Lower lobe of right lung (tissue), 2 donors: ENCODE measurements at regions not wholly inside any gene's neighbourhood (a gene's known extent, or its start where the extent isn't known, plus 50 kb on each side); places are given as distances from the start of the nearest gene placed in this dataset.

Experiments used
- ATAC-seq, 2 donors: fragments of 200-7000 bp; cut with Tn5 transposase; one replicate each; pipeline ENCODE4 v1.9.1; 2020 to 2022; ENCODE audit warnings: mild to moderate bottlenecking in 2 of 2, moderate library complexity in 2 of 2
- DNase-seq: peaks from one replicate; pipeline ENCODE4 v3.0.0-alpha.2; 2020
- H3K27ac ChIP-seq: fragments of 200-600 bp; one replicate; pipeline ENCODE4 v1.8.0; 2022
- H3K27me3 ChIP-seq: fragments of 200-600 bp; one replicate; pipeline ENCODE4 v1.8.0; 2022; ENCODE audit warnings: low read depth
- H3K36me3 ChIP-seq: fragments of 200-600 bp; one replicate; pipeline ENCODE4 v1.8.0; 2022; ENCODE audit warnings: mild to moderate bottlenecking
- H3K4me1 ChIP-seq: fragments of 200-600 bp; one replicate; pipeline ENCODE4 v1.8.0; 2022
- H3K4me3 ChIP-seq: fragments of 200-600 bp; one replicate; pipeline ENCODE4 v1.8.0; 2022; ENCODE audit warnings: mild to moderate bottlenecking
- H3K9me3 ChIP-seq: fragments of 200-600 bp; one replicate; pipeline ENCODE4 v1.8.0; 2022
- intact Hi-C: fragments of 100-400 bp; cut with DNase I; formaldehyde crosslinking; loops from one replicate; pipeline ENCODE4 v1.11.0; 2022
- TF ChIP-seq, protein P1 (sequence below): fragments of 200-600 bp; IDR thresholded peaks from one replicate; pipeline ENCODE4 v1.8.0; 2022; ENCODE audit warnings: antibody characterized with exemption, mild to moderate bottlenecking
- donor health status: DM: no; HTN: yes; CAD: no; lungs with severe emphysema.

- DNase-seq (no peak), ATAC-seq (no peak)
These were observed 201.8 kb downstream of the SIPA1L2 start for GRCh38 chr1:232428036-232428645.

DNA sequence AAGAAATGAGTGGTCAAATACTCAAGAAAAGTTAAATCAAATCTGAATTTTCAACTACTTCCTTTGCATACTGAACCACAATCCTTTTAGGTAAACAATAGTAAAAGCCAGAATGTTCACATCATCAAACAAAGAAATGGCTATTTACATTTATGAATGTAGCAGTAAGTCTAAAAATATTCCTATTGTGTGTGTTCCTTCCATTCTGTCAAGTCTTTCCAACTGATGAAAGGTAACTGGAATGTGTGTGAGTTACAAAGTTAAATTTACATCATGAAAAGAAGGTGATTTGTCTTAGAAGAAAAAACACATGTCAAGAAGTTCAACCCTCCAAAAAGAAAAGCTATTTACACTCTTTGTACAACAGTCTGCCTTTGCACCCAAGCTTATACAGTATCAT is 203.1 kb downstream of the SIPA1L2 start:
- ATAC-seq (no peak), DNase-seq (no peak)
- Histone ChIP-seq H3K4me1 (no peaks in the 10 kb centered on the region), H3K36me3 (peaks cover 69% of the 10 kb centered on the region), H3K27me3 (no peaks in the 10 kb centered on the region), H3K27ac (no peak overlapping the region), H3K4me3 (no peak overlapping the region), H3K9me3 (no peaks in the 10 kb centered on the region)
- TF ChIP-seq, protein P1, sequence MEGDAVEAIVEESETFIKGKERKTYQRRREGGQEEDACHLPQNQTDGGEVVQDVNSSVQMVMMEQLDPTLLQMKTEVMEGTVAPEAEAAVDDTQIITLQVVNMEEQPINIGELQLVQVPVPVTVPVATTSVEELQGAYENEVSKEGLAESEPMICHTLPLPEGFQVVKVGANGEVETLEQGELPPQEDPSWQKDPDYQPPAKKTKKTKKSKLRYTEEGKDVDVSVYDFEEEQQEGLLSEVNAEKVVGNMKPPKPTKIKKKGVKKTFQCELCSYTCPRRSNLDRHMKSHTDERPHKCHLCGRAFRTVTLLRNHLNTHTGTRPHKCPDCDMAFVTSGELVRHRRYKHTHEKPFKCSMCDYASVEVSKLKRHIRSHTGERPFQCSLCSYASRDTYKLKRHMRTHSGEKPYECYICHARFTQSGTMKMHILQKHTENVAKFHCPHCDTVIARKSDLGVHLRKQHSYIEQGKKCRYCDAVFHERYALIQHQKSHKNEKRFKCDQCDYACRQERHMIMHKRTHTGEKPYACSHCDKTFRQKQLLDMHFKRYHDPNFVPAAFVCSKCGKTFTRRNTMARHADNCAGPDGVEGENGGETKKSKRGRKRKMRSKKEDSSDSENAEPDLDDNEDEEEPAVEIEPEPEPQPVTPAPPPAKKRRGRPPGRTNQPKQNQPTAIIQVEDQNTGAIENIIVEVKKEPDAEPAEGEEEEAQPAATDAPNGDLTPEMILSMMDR = no peak
- intact Hi-C loops = no loop called here

More at GRCh38 chr1:232428036-232428645, 201.8 kb downstream of the SIPA1L2 start:
- Histone ChIP-seq H3K36me3 (peaks cover 71% of the 10 kb centered on the region), H3K4me1 (no peaks in the 10 kb centered on the region), H3K4me3 (no peak overlapping the region), H3K27me3 (no peaks in the 10 kb centered on the region), H3K9me3 (no peaks in the 10 kb centered on the region), H3K27ac (no peak overlapping the region)
- TF ChIP-seq, protein P1 = no peak
- intact Hi-C loops = no loop called here

DNA sequence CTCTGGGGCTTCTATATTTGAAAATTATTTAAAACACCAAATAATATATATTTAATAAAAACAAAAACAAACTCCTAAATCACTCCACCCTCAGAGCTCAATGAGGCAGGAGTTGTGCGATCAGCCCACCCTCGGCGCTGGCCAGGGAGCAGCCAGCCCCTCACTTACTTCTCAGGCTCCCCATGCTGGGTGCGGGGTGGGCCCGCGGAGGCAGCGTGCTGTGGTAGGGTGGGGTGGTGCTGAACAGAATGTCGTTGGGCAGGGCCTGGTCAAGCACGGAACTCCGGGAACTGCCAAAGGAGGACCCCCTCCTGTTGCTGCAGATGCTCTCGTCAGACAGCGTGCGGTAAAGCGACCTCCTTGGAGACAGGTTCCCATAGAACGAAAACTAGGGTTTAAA is 204.5 kb downstream of the SIPA1L2 start:
- intact Hi-C loops = no loop called here
- Histone ChIP-seq H3K36me3 (peaks cover 69% of the 10 kb centered on the region), H3K27ac (no peak overlapping the region), H3K4me1 (no peaks in the 10 kb centered on the region), H3K9me3 (no peaks in the 10 kb centered on the region), H3K27me3 (no peaks in the 10 kb centered on the region), H3K4me3 (no peak overlapping the region)
- TF ChIP-seq, protein P1 = no peak
- ATAC-seq (no peak), DNase-seq (no peak)

DNA sequence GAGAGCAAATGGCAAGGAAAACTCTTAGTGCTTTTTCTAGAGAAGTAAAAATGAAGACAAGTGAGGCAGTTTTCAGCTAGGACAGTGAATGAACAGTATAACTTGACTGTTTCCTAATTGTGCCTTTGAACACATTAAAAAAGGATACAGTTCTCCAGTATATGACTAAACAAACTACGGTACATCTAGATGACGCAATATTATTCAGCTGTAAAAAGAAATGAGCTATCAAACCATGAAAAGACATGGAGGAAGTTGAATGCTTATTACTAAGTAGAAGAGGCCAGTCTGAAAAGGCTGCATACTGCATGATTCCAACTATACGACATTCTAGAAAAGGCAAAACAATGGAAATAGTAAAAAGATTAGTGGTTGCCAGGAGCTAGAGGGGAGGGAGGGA is 206.3 kb downstream of the SIPA1L2 start:
- no peak for ATAC-seq
- H3K27ac ChIP-seq = no peak overlapping the region

DNA sequence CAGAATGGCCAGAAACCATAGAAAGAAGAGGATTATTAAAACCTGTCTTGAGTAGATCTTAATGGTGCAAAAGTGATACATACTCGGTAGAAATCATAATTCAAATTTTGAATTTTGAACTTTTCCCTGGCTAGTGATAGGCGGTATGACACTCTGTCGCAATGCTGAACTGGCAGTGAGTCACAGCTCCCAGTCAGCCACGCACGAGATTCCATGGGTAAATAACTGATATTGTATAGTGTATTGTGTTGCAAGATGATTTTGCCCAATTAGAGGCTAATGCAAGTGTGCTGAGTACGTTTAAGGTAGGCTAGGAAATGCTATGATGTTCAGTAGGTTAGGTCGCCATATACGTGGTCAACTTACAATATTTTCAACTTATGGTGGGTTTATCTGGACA is 207.0 kb downstream of the SIPA1L2 start:
- H3K9me3 ChIP-seq = no peaks in the 10 kb centered on the region
- TF ChIP-seq, protein P1 = no peak
- H3K27me3 ChIP-seq = no peaks in the 10 kb centered on the region
- H3K4me3 ChIP-seq = no peak overlapping the region
- ATAC-seq (no peak), DNase-seq (no peak)
- no peaks in the 10 kb centered on the region for H3K4me1 ChIP-seq
- H3K27ac ChIP-seq = no peak overlapping the region
- H3K36me3 ChIP-seq = peaks cover 68% of the 10 kb centered on the region
- intact Hi-C loops = no loop called here

More for the DNA sequence above, 206.3 kb downstream of the SIPA1L2 start:
- no peak for DNase-seq
- Histone ChIP-seq H3K36me3 (peaks cover 73% of the 10 kb centered on the region), H3K4me3 (no peak overlapping the region), H3K27me3 (no peaks in the 10 kb centered on the region), H3K4me1 (no peaks in the 10 kb centered on the region), H3K9me3 (no peaks in the 10 kb centered on the region)
- TF ChIP-seq, protein P1 = no peak
- intact Hi-C loops = no loop called here
